Adrenal gland (tissue), 9 donors: ENCODE measurements at regions not wholly inside any gene's neighbourhood (a gene's known extent, or its start where the extent isn't known, plus 50 kb on each side); places are given as distances from the start of the nearest gene placed in this dataset.

Source experiments
- DNase-seq, 7 donors: peaks; one replicate each; pipeline ENCODE4 v3.0.0-alpha.2; 2019 to 2020
- H3K27ac ChIP-seq, 5 donors: fragments of 200-600 bp; sonication (generic) in 4 of 5; 1 replicate in 3 of 5; 2 replicates in 2 of 5; pipeline versions ENCODE4 v1.5.1 to v1.8.0; 2016 to 2020; ENCODE audit warnings: mild to moderate bottlenecking in 1 of 5
- H3K27me3 ChIP-seq: fragments of 200-600 bp; 2 replicates; pipeline ENCODE4 v1.8.0; 2021
- H3K36me3 ChIP-seq, 2 donors: fragments of 200-600 bp; replicated peaks in 1 of 2; 1 replicate in 1 of 2; 2 replicates in 1 of 2; pipeline versions ENCODE4 v1.5.1 to v1.8.0; 2018 to 2022
- H3K4me1 ChIP-seq, 2 donors: fragments of 200-600 bp; replicated peaks in 1 of 2; 1 replicate in 1 of 2; 2 replicates in 1 of 2; pipeline versions ENCODE4 v1.5.1 to v1.8.0; 2018 to 2021
- H3K4me3 ChIP-seq, 4 donors: fragments of 200-600 bp; sonication (generic) in 3 of 4; one replicate each; pipeline ENCODE4 v1.5.1; 2016 to 2018
- H3K9me3 ChIP-seq, 3 donors: fragments of 200-600 bp; sonication (generic) in 1 of 3; replicated peaks in 1 of 3; 1 replicate in 2 of 3; 2 replicates in 1 of 3; pipeline versions ENCODE4 v1.5.1 to v1.8.0; 2016 to 2021
- CTCF ChIP-seq, 6 experiments: fragments of 450-650 bp in 4 of 6; fragments of 200-600 bp in 2 of 6; sonication (generic) in 1 of 6; IDR thresholded peaks; 1 replicate in 5 of 6; 2 replicates in 1 of 6; pipeline versions ENCODE4 v1.5.1 to v1.8.0; 2016 to 2021; ENCODE audit warnings: antibody characterized with exemption in 6 of 6, mild to moderate bottlenecking in 2 of 6, moderate library complexity in 1 of 6
- POLR2A ChIP-seq, 2 donors: fragments of 450-650 bp; IDR thresholded peaks; one replicate each; pipeline ENCODE4 v1.6.1; 2017; ENCODE audit warnings: antibody characterized with exemption in 2 of 2, mild to moderate bottlenecking in 2 of 2, moderate library complexity in 1 of 2
- WGBS, 4 donors: extraction: QIAGEN DNeasy Blood & Tissue Kit in 2 of 4; methylation state at CpG; one replicate each; pipeline versions ENCODE4 v1.1.5 to v1.1.7; 2013 to 2017; 5-methylcytosine and 5-hydroxymethylcytosine counted together
- intact Hi-C, 2 donors: fragments of 100-400 bp; cut with DNase I; formaldehyde crosslinking; loops; one replicate each; pipeline versions ENCODE4 v1.14.1 to v1.15.0; 2022 to 2023
- donor health status: healthy with polysubstance abuse.
- donor health status: Bipolar disorder and iron deficiency.
- donor health status: DM: yes; HTN: yes; CAD: no.
- donor health status: DM: no; HTN: no; CAD: no.
- donor health status: DM: no; HTN: no; CAD: no.

GRCh38 chr1:113320272-113320671 is 70.0 kb upstream of the MAGI3 start:
- DNase-seq = no peak
- intact Hi-C loops = no loop called here

GRCh38 chr1:113320972-113321680 is 69.2 kb upstream of the MAGI3 start:
- no peaks in the 10 kb centered on the region for H3K27me3 ChIP-seq
- H3K4me3 ChIP-seq = no peak overlapping the region
- H3K27ac ChIP-seq = no peak overlapping the region
- intact Hi-C loops = no loop called here
- H3K36me3 ChIP-seq = no peaks in the 10 kb centered on the region
- 50 to 54% (median 53%) methylated on average over 3 of the region's 3 CpGs for WGBS, 4 donors
- TF ChIP-seq CTCF (IDR thresholded peaks at IDR 0.05) (no peak), POLR2A (IDR thresholded peaks at IDR 0.05) (no peak)
- no peak for DNase-seq
- H3K9me3 ChIP-seq = no peaks in the 10 kb centered on the region
- H3K4me1 ChIP-seq = no peaks in the 10 kb centered on the region

More at GRCh38 chr1:113320272-113320671, 70.0 kb upstream of the MAGI3 start:
- no peak for TF ChIP-seq CTCF (IDR thresholded peaks at IDR 0.05)
- no peak for TF ChIP-seq POLR2A (IDR thresholded peaks at IDR 0.05)
- H3K27ac ChIP-seq = no peak overlapping the region
- H3K27me3 ChIP-seq = no peaks in the 10 kb centered on the region
- H3K9me3 ChIP-seq = no peaks in the 10 kb centered on the region
- no peaks in the 10 kb centered on the region for H3K4me1 ChIP-seq
- no peak overlapping the region for H3K4me3 ChIP-seq
- H3K36me3 ChIP-seq = no peaks in the 10 kb centered on the region

GRCh38 chr1:113321771-113322387 is 68.4 kb upstream of the MAGI3 start:
- H3K4me1 ChIP-seq = no peaks in the 10 kb centered on the region
- no peaks in the 10 kb centered on the region for H3K9me3 ChIP-seq
- H3K27me3 ChIP-seq = no peaks in the 10 kb centered on the region
- intact Hi-C loops = no loop called here
- 83 to 88% (median 86%) methylated on average over 3 of the region's 3 CpGs for WGBS, 4 donors
- no peak overlapping the region for H3K4me3 ChIP-seq
- no peaks in the 10 kb centered on the region for H3K36me3 ChIP-seq
- H3K27ac ChIP-seq = no peak overlapping the region
- TF ChIP-seq POLR2A (IDR thresholded peaks at IDR 0.05) = no peak
- no peak for DNase-seq

GRCh38 chr1:113322439-113322838 is 67.9 kb upstream of the MAGI3 start:
- intact Hi-C loops = no loop called here
- H3K27ac ChIP-seq = no peak overlapping the region
- 78 to 86% (median 83%) methylated on average over 1 of the region's 1 CpG for WGBS, 4 donors

More at GRCh38 chr1:113322439-113322838, 67.9 kb upstream of the MAGI3 start:
- H3K9me3 ChIP-seq = no peaks in the 10 kb centered on the region
- TF ChIP-seq CTCF (IDR thresholded peaks at IDR 0.05) = no peak
- TF ChIP-seq POLR2A (IDR thresholded peaks at IDR 0.05) = no peak
- no peak for DNase-seq
- H3K36me3 ChIP-seq = no peaks in the 10 kb centered on the region
- H3K4me3 ChIP-seq = no peak overlapping the region
- no peaks in the 10 kb centered on the region for H3K27me3 ChIP-seq
- H3K4me1 ChIP-seq = no peaks in the 10 kb centered on the region
